ENCODE measurements at regions not wholly inside any gene's neighbourhood (a gene's known extent, or its start where the extent isn't known, plus 50 kb on each side); places are given as distances from the start of the nearest gene placed in this dataset.

GRCh38 chr1:201742476-201742875 lies 86.5 kb upstream of the IPO9 start:
- TF ChIP-seq CTCF (conservative IDR thresholded peaks at IDR 0.05; ENCODE audit: low read depth, low read length), result no peak
- H3K4me3 ChIP-seq (ENCODE audit: low read length), result no peak overlapping the region
- DNase-seq (ENCODE audit: low read depth), result no peak

GRCh38 chr1:201742955-201743805 lies 85.8 kb upstream of the IPO9 start:
- no peak for TF ChIP-seq CTCF (conservative IDR thresholded peaks at IDR 0.05; ENCODE audit: low read depth, low read length)
- no peak overlapping the region for H3K4me3 ChIP-seq (ENCODE audit: low read length)
- DNase-seq (ENCODE audit: low read depth), result no peak

DNA sequence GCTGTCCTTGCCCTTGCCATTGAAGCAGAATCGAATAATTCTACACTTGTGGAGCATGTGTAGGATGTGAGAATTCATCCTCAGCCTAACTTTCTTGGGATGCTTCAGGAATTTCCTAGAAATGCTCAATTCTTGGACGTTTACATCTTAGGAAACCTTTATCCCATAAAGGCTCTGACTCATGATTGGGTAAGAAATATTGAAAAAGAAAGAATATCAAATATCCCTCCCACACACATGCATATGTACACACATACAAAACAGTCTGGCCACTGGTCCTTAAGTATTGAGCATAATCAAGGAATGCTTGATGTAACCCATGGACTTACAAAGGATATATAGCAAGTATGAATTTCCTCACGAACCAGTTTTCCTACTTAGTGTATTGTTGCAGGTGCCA lies 83.9 kb upstream of the IPO9 start:
- DNase-seq (ENCODE audit: low read depth), result no peak
- no peak overlapping the region for H3K4me3 ChIP-seq (ENCODE audit: low read length)
- no peak for TF ChIP-seq CTCF (conservative IDR thresholded peaks at IDR 0.05; ENCODE audit: low read depth, low read length)

DNA sequence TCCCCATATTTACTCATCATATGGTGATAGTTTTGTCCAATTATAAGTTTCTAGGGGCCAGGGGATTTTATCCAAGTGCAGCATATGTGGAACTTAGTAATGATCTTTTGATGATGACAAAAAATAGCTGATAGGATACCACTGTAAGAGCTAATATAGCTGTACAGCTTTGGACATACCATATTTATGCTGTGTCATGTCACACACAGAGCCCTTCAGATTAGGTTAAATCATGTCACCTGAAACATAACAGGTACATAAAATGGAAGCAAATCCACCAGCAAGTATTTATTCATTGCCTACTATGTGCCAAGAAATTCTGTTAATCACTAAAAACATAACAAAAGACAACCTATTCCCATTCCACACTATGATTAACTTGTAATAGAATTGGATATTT lies 82.8 kb upstream of the IPO9 start:
- H3K4me3 ChIP-seq (ENCODE audit: low read length), result no peak overlapping the region
- DNase-seq (ENCODE audit: low read depth), result no peak
- no peak for TF ChIP-seq CTCF (conservative IDR thresholded peaks at IDR 0.05; ENCODE audit: low read depth, low read length)

DNA sequence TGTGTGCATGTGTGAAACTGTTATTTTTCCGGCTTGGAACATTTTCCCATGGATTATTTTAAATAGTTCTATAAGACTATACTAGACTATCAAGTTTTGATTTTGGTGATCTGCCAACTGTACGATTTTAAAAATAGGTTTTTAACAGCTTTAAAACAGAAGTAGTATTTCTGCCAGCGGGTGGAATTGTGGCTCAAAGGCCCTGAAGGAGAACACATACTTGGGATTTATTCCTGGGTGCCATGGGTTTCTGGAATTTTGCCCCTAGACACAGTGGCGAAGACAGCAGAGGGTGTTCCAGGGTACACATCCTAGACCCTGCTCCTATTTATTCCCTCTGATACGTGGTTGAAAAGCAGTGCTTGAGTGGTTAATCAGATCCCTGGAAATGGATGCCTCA lies 81.7 kb upstream of the IPO9 start:
- no peak overlapping the region for H3K4me3 ChIP-seq (ENCODE audit: low read length)
- TF ChIP-seq CTCF (conservative IDR thresholded peaks at IDR 0.05; ENCODE audit: low read depth, low read length), result no peak
- DNase-seq (ENCODE audit: low read depth), result no peak

- peak; percentile 95 for DNase-seq (ENCODE audit: low read depth)
- H3K4me3 ChIP-seq (ENCODE audit: low read length), result no peak overlapping the region
- no peak for TF ChIP-seq CTCF (conservative IDR thresholded peaks at IDR 0.05; ENCODE audit: low read depth, low read length)
Measured at GRCh38 chr1:201748335-201748734, 80.6 kb upstream of the IPO9 start.

DNA sequence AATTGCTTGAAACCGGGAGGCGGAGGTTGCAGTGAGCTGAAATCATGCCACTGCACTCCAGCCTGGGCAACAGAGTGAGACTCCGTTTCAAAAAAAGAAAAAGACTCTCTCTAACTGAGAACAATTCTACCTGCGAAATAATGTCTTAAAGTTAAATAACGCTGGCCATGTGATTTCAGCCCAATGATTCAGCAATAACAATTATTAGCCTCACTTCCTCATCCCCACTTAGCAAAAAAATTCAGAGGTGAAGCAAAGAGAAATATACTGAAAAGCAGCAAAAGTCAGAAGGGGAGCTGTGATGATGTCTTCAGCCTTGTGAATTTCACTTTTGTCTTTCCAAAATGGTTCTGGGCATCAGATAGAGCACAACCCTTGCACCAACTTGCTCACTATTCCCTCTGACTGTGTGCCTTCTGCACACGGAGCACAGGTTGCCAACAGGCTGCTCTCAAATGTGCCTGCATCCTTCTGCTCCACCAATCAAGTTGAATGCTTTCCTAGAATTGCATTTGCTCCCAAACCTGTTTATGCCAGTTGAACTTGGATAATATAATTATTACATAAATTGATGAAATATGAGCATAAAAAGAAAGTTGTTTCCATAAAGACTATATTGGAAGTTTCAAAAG lies 79.8 kb upstream of the IPO9 start:
- TF ChIP-seq CTCF (conservative IDR thresholded peaks at IDR 0.05; ENCODE audit: low read depth, low read length), result no peak
- DNase-seq (ENCODE audit: low read depth), result no peak
- no peak overlapping the region for H3K4me3 ChIP-seq (ENCODE audit: low read length)
